ENCODE measurements at regions not wholly inside any gene's neighbourhood (a gene's known extent, or its start where the extent isn't known, plus 50 kb on each side); places are given as distances from the start of the nearest gene placed in this dataset.
"Not testable (repeated sequence)": the region's sequence is repeated elsewhere in the genome, so short reads cannot be mapped to it uniquely, and the experiment has no call there.

DNA sequence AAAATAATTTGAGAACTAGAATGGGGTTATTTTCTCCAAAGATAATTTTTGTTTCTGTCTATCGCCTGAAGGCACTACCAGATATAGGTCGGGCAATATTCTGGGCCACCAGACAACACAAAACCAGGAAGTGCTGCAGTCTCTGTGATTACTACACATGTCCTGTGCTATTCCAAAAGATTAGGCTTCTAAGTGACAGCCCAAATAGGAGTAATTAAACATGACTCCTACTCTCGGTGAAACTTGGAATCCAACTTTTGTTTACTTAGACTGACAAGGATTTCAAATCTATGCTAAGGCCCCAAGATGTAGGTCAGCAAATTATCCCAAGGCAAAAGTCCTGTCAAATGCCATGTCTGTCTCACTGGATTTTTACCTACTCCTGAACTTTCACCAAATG, 157.6 kb upstream of the LRFN5 start:
- no peak overlapping the region for H4K12ac ChIP-seq (ENCODE audit: low read depth, low read length)
- no peak overlapping the region for H3K4me3 ChIP-seq (ENCODE audit: low read depth, low read length)
- H2AFZ ChIP-seq (ENCODE audit: insufficient read depth, low read length, poor library complexity), result no peak overlapping the region
- H4K8ac ChIP-seq (ENCODE audit: low read depth, low read length), result no peak overlapping the region
- H2BK5ac ChIP-seq (ENCODE audit: low read depth, low read length, poor library complexity), result no peak overlapping the region
- H3K27ac ChIP-seq (ENCODE audit: low read depth, low read length), result no peak overlapping the region
- no peak overlapping the region for H3K14ac ChIP-seq (ENCODE audit: low read length)
- no peak overlapping the region for H3K9ac ChIP-seq (ENCODE audit: low read length)
- H3K23ac ChIP-seq (ENCODE audit: low read length), result no peak overlapping the region
- H4K91ac ChIP-seq (ENCODE audit: low read depth, low read length), result no peak overlapping the region
- H3K4me2 ChIP-seq (ENCODE audit: low read length), result no peak overlapping the region
- DNase-seq, result no peak
- no peak overlapping the region for H3K4ac ChIP-seq (ENCODE audit: low read depth, low read length)
- H3K27me3 ChIP-seq (ENCODE audit: insufficient read depth, low read length), result no peaks in the 10 kb centered on the region
- no peaks in the 10 kb centered on the region for H3K79me2 ChIP-seq (ENCODE audit: control insufficient read depth, insufficient read depth, low read length, poor library complexity)
- no peak overlapping the region for H2AK5ac ChIP-seq (ENCODE audit: low read length)
- H2BK12ac ChIP-seq (ENCODE audit: low read length), result no peak overlapping the region
- H3K9me3 ChIP-seq (ENCODE audit: insufficient read depth, low read depth, low read length), result no peaks in the 10 kb centered on the region
- H3K36me3 ChIP-seq (ENCODE audit: control insufficient read depth in 1 of 2, insufficient read depth in 2 of 2, low read length in 2 of 2), result no peaks in the 10 kb centered on the region
- H3K4me1 ChIP-seq (ENCODE audit: control insufficient read depth in 1 of 2, insufficient read depth in 2 of 2, low read length in 2 of 2), result no peaks in the 10 kb centered on the region
- H3K79me1 ChIP-seq (ENCODE audit: low read length), result no peaks in the 10 kb centered on the region
- no CpG with 5 or more reads among the region's 3 CpGs for WGBS (ENCODE audit: extremely low coverage, insufficient coverage, insufficient read length)
- H2BK120ac ChIP-seq (ENCODE audit: insufficient read depth, low read length, poor library complexity), result no peak overlapping the region
- H3K18ac ChIP-seq (ENCODE audit: low read length), result no peak overlapping the region

DNA sequence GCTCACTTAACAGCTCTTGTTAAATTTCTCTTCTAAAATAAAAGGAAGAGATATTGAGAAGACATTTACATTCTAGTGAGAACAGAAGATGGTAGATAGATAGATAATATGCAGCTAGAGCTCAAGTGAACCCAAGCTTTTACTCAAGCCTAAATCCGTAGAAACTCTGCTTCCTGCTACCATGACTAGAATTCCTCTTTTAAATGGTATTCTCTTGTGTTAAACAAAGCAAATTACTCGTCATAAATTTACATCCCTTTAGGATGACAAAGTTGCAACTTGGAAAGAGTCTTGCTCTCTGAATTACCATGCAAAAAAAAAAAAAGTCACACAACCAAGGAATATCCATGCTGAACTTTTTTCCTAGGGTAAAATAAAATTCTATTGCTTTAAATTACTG, 160.7 kb upstream of the LRFN5 start:
- H2BK5ac ChIP-seq (ENCODE audit: low read depth, low read length, poor library complexity), result no peak overlapping the region
- no peak overlapping the region for H3K27ac ChIP-seq (ENCODE audit: low read depth, low read length)
- H4K8ac ChIP-seq (ENCODE audit: low read depth, low read length), result no peak overlapping the region
- no peak overlapping the region for H2AK5ac ChIP-seq (ENCODE audit: low read length)
- H2BK12ac ChIP-seq (ENCODE audit: low read length), result no peak overlapping the region
- H3K4me2 ChIP-seq (ENCODE audit: low read length), result no peak overlapping the region
- no peak overlapping the region for H3K4me3 ChIP-seq (ENCODE audit: low read depth, low read length)
- H3K4ac ChIP-seq (ENCODE audit: low read depth, low read length), result no peak overlapping the region
- H3K18ac ChIP-seq (ENCODE audit: low read length), result no peak overlapping the region
- H4K91ac ChIP-seq (ENCODE audit: low read depth, low read length), result no peak overlapping the region
- H3K9ac ChIP-seq (ENCODE audit: low read length), result no peak overlapping the region
- H3K9me3 ChIP-seq (ENCODE audit: insufficient read depth, low read depth, low read length), result no peaks in the 10 kb centered on the region
- H2AFZ ChIP-seq (ENCODE audit: insufficient read depth, low read length, poor library complexity), result no peak overlapping the region
- H3K14ac ChIP-seq (ENCODE audit: low read length), result no peak overlapping the region
- WGBS (ENCODE audit: extremely low coverage, insufficient coverage, insufficient read length), result no CpG with 5 or more reads among the region's 2 CpGs
- DNase-seq, result no peak
- no peaks in the 10 kb centered on the region for H3K36me3 ChIP-seq (ENCODE audit: control insufficient read depth in 1 of 2, insufficient read depth in 2 of 2, low read length in 2 of 2)
- H3K79me2 ChIP-seq (ENCODE audit: control insufficient read depth, insufficient read depth, low read length, poor library complexity), result no peaks in the 10 kb centered on the region
- no peak overlapping the region for H4K12ac ChIP-seq (ENCODE audit: low read depth, low read length)
- H3K23ac ChIP-seq (ENCODE audit: low read length), result no peak overlapping the region
- no peaks in the 10 kb centered on the region for H3K4me1 ChIP-seq (ENCODE audit: control insufficient read depth in 1 of 2, insufficient read depth in 2 of 2, low read length in 2 of 2)
- H3K79me1 ChIP-seq (ENCODE audit: low read length), result no peaks in the 10 kb centered on the region
- H2BK120ac ChIP-seq (ENCODE audit: insufficient read depth, low read length, poor library complexity), result no peak overlapping the region
- no peaks in the 10 kb centered on the region for H3K27me3 ChIP-seq (ENCODE audit: insufficient read depth, low read length)

DNA sequence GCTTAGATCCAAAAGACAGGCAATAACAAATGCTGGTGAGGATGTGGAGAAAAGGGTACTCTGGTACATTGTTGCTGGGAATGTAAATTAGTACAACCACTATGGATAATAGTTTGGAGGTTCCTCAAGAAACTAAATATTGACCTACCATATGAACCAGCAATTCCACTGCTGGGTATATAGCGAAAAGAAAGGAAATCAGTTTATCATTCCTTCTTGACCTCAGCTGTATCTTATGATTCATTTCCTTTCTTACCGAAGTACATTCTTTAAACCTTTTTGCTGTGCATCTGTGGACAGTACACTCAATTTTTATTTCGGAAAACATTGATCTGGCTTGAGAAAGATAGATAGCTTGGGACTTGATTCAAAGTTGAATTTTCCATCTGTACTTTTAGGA, 183.2 kb upstream of the LRFN5 start:
- Histone ChIP-seq H3K9me3 (ENCODE audit: insufficient read depth, low read depth, low read length) (no peaks in the 10 kb centered on the region), H3K4me2 (ENCODE audit: low read length) (no peak overlapping the region), H3K4ac (ENCODE audit: low read depth, low read length) (no peak overlapping the region), H3K36me3 (ENCODE audit: control insufficient read depth in 1 of 2, insufficient read depth in 2 of 2, low read length in 2 of 2) (no peaks in the 10 kb centered on the region), H3K14ac (ENCODE audit: low read length) (no peak overlapping the region), H4K91ac (ENCODE audit: low read depth, low read length) (no peak overlapping the region), H4K12ac (ENCODE audit: low read depth, low read length) (no peak overlapping the region), H3K9ac (ENCODE audit: low read length) (no peak overlapping the region), H3K18ac (ENCODE audit: low read length) (no peak overlapping the region), H3K27ac (ENCODE audit: low read depth, low read length) (no peak overlapping the region), H3K4me1 (ENCODE audit: control insufficient read depth in 1 of 2, insufficient read depth in 2 of 2, low read length in 2 of 2) (peaks cover 9 to 10% of the 10 kb centered on the region in 2 experiments), H2BK12ac (ENCODE audit: low read length) (no peak overlapping the region), H2BK5ac (ENCODE audit: low read depth, low read length, poor library complexity) (no peak overlapping the region), H3K79me2 (ENCODE audit: control insufficient read depth, insufficient read depth, low read length, poor library complexity) (peaks cover 2% of the 10 kb centered on the region), H4K8ac (ENCODE audit: low read depth, low read length) (no peak overlapping the region), H2BK120ac (ENCODE audit: insufficient read depth, low read length, poor library complexity) (no peak overlapping the region), H2AFZ (ENCODE audit: insufficient read depth, low read length, poor library complexity) (no peak overlapping the region), H3K79me1 (ENCODE audit: low read length) (peaks cover 11% of the 10 kb centered on the region), H2AK5ac (ENCODE audit: low read length) (no peak overlapping the region), H3K4me3 (ENCODE audit: low read depth, low read length) (no peak overlapping the region), H3K27me3 (ENCODE audit: insufficient read depth, low read length) (no peaks in the 10 kb centered on the region), H3K23ac (ENCODE audit: low read length) (no peak overlapping the region)
- WGBS (ENCODE audit: extremely low coverage, insufficient coverage, insufficient read length), result no CpG with 5 or more reads among the region's 3 CpGs
- DNase-seq, result no peak

DNA sequence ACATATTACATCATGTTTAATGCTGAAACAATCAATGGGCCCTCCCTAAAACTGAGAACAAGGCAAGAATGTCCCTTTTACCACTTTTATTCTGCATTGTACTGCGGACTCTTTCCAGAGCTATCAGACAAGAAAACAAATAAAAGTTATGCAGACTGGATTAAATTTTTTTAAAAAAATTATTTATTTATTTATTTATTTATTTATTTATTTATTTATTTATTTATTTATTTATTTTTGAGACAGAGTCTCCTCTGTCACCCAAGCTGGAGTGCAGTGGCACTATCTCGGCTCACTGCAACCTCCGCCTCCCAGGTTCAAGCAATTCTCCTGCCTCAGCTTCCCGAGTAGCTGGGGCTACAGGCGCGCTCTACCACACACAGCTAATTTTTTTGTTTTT, 185.4 kb upstream of the LRFN5 start:
- H2BK120ac ChIP-seq (ENCODE audit: insufficient read depth, low read length, poor library complexity); H3K4me2 ChIP-seq (ENCODE audit: low read length); H3K27ac ChIP-seq (ENCODE audit: low read depth, low read length); H4K12ac ChIP-seq (ENCODE audit: low read depth, low read length); H2AFZ ChIP-seq (ENCODE audit: insufficient read depth, low read length, poor library complexity); H3K27me3 ChIP-seq (ENCODE audit: insufficient read depth, low read length); H3K23ac ChIP-seq (ENCODE audit: low read length); H3K18ac ChIP-seq (ENCODE audit: low read length); H2BK12ac ChIP-seq (ENCODE audit: low read length); H3K4me1 ChIP-seq (ENCODE audit: control insufficient read depth in 1 of 2, insufficient read depth in 2 of 2, low read length in 2 of 2); H3K36me3 ChIP-seq (ENCODE audit: control insufficient read depth in 1 of 2, insufficient read depth in 2 of 2, low read length in 2 of 2); H3K14ac ChIP-seq (ENCODE audit: low read length); H3K9me3 ChIP-seq (ENCODE audit: insufficient read depth, low read depth, low read length); H3K79me1 ChIP-seq (ENCODE audit: low read length); H3K79me2 ChIP-seq (ENCODE audit: control insufficient read depth, insufficient read depth, low read length, poor library complexity); DNase-seq; H3K9ac ChIP-seq (ENCODE audit: low read length); H2BK5ac ChIP-seq (ENCODE audit: low read depth, low read length, poor library complexity); H3K4me3 ChIP-seq (ENCODE audit: low read depth, low read length); H3K4ac ChIP-seq (ENCODE audit: low read depth, low read length): not testable (repeated sequence)
- peak overlapping the region; percentile 47 for H4K8ac ChIP-seq (ENCODE audit: low read depth, low read length)
- peak overlapping the region; percentile 5 for H4K91ac ChIP-seq (ENCODE audit: low read depth, low read length)
- no CpG with 5 or more reads among the region's 6 CpGs for WGBS (ENCODE audit: extremely low coverage, insufficient coverage, insufficient read length)
- peak overlapping the region; percentile 29 for H2AK5ac ChIP-seq (ENCODE audit: low read length)

All from trophoblast cell (in vitro differentiated cells and primary cell).